HG03108 (cell line): ENCODE measurements at regions not wholly inside any gene's neighbourhood (a gene's known extent, or its start where the extent isn't known, plus 50 kb on each side); places are given as distances from the start of the nearest gene placed in this dataset.

Experiments used
- ATAC-seq: cut with Tn5 transposase; IDR thresholded peaks from one replicate; pipeline ENCODE4 v1.9.1; 2021; ENCODE audit warnings: moderate library complexity; ENCODE audit not compliant: unreplicated experiment

GRCh38 chr18:46424898-46425297 is 232.1 kb downstream of the LOXHD1 start:
- ATAC-seq = no peak

DNA sequence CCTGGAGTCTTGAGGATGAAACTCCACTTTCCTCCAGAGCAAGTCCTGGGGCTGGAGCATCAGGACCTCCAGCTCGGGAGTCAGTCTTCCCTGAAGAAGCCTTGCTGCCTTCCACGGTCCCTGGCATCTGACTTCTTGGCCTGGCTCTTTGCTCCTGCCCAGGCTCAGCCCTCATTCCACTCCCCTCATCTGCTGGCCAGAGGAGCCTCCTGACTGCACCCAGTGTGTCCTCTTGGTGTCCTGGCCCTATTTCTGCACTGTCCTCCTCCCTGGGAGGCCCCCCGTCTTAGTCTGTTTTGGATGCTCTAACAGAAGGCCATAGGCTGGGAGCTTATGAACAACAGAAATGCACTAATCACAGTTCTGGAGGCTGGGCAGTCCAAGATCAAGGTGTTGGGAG is 231.5 kb downstream of the LOXHD1 start:
- ATAC-seq = no peak

- no peak for ATAC-seq
These were observed 230.9 kb downstream of the LOXHD1 start for GRCh38 chr18:46426021-46426678.

- no peak for ATAC-seq
These were observed 230.4 kb downstream of the LOXHD1 start for GRCh38 chr18:46426679-46427047.
